Hepatocyte (in vitro differentiated cells): ENCODE measurements at regions not wholly inside any gene's neighbourhood (a gene's known extent, or its start where the extent isn't known, plus 50 kb on each side); places are given as distances from the start of the nearest gene placed in this dataset.
"Not testable (repeated sequence)": the region's sequence is repeated elsewhere in the genome, so short reads cannot be mapped to it uniquely, and the experiment has no call there.

Experiments
- DNase-seq: peaks from one replicate; pipeline ENCODE4 v3.0.0-alpha.2; 2016; ENCODE audit warnings: low spot score
- H2AFZ ChIP-seq: fragments of 200-600 bp; sonication (generic); 2 replicates; pipeline ENCODE4 v1.6.0; 2016; ENCODE audit warnings: antibody characterized with exemption, mild to moderate bottlenecking
- H3K27ac ChIP-seq: fragments of 200-600 bp; sonication (generic); 2 replicates; pipeline ENCODE4 v1.5.1; 2016; ENCODE audit warnings: mild to moderate bottlenecking
- H3K27me3 ChIP-seq: fragments of 200-600 bp; sonication (generic); 2 replicates; pipeline ENCODE4 v1.6.1; 2016
- H3K36me3 ChIP-seq: fragments of 200-600 bp; sonication (generic); replicated peaks from 2 replicates; pipeline ENCODE4 v1.5.1; 2016; ENCODE audit warnings: low read depth; ENCODE audit not compliant: insufficient read depth
- H3K4me1 ChIP-seq: fragments of 200-600 bp; sonication (generic); 2 replicates; pipeline ENCODE4 v1.5.1; 2016; ENCODE audit warnings: mild to moderate bottlenecking, moderate library complexity; ENCODE audit not compliant: insufficient read depth
- H3K4me2 ChIP-seq: fragments of 200-600 bp; sonication (generic); 2 replicates; pipeline ENCODE4 v1.6.0; 2016
- H3K4me3 ChIP-seq: fragments of 200-600 bp; sonication (generic); 2 replicates; pipeline ENCODE4 v1.5.1; 2016; ENCODE audit warnings: mild to moderate bottlenecking
- H3K79me2 ChIP-seq: fragments of 200-600 bp; sonication (generic); 2 replicates; pipeline ENCODE4 v1.6.0; 2017; ENCODE audit warnings: mild to moderate bottlenecking
- H3K9me2 ChIP-seq: fragments of 200-600 bp; sonication (generic); replicated peaks from 2 replicates; pipeline ENCODE4 v1.6.0; 2017; ENCODE audit warnings: mild to moderate bottlenecking; ENCODE audit not compliant: insufficient read depth
- H3K9me3 ChIP-seq: fragments of 200-600 bp; sonication (generic); 2 replicates; pipeline ENCODE4 v1.5.1; 2016; ENCODE audit warnings: low read depth, mild to moderate bottlenecking
- H4K20me1 ChIP-seq: fragments of 200-600 bp; sonication (generic); 2 replicates; pipeline ENCODE4 v1.6.0; 2016; ENCODE audit warnings: mild to moderate bottlenecking; ENCODE audit not compliant: insufficient read depth, poor library complexity, severe bottlenecking
- CTCF ChIP-seq: fragments of 200-600 bp; sonication (generic); IDR thresholded peaks from 2 replicates; pipeline ENCODE4 v1.5.1; 2016; ENCODE audit warnings: antibody characterized with exemption, mild to moderate bottlenecking; ENCODE audit not compliant: poor library complexity
- EZH2 ChIP-seq: fragments of 200-600 bp; sonication (generic); IDR thresholded peaks from 2 replicates; pipeline ENCODE4 v1.6.1; 2016; ENCODE audit warnings: antibody characterized with exemption, mild to moderate bottlenecking, borderline replicate concordance
- EZH2phosphoT487 ChIP-seq: fragments of 200-600 bp; sonication (generic); IDR thresholded peaks from one replicate; pipeline ENCODE4 v1.6.1; 2018; ENCODE audit warnings: antibody characterized with exemption, mild to moderate bottlenecking, low read depth, moderate library complexity; ENCODE audit not compliant: unreplicated experiment, severe bottlenecking
- WGBS: methylation state at CpG from one replicate; pipeline ENCODE4 v1.1.6; 2016; ENCODE audit warnings: low lambda C conversion rate; ENCODE audit errors: missing lambda C conversion rate; 5-methylcytosine and 5-hydroxymethylcytosine counted together

GRCh38 chr10:78419481-78420265, 386.0 kb downstream of the RPS24 start:
- no peak overlapping the region for H3K27ac ChIP-seq
- no peak for TF ChIP-seq EZH2
- TF ChIP-seq EZH2phosphoT487, result no peak
- no peak for TF ChIP-seq CTCF
- peaks cover 7% of the 10 kb centered on the region for H3K4me1 ChIP-seq
- 88% methylated on average over 14 of the region's 14 CpGs for WGBS
- no peaks in the 10 kb centered on the region for H3K9me2 ChIP-seq
- H3K27me3 ChIP-seq, result no peaks in the 10 kb centered on the region
- no peaks in the 10 kb centered on the region for H3K36me3 ChIP-seq
- no peaks in the 10 kb centered on the region for H3K79me2 ChIP-seq
- no peak overlapping the region for H2AFZ ChIP-seq
- DNase-seq, result no peak
- H4K20me1 ChIP-seq, result no peaks in the 10 kb centered on the region
- no peaks in the 10 kb centered on the region for H3K9me3 ChIP-seq
- no peak overlapping the region for H3K4me2 ChIP-seq
- H3K4me3 ChIP-seq, result no peak overlapping the region

DNA sequence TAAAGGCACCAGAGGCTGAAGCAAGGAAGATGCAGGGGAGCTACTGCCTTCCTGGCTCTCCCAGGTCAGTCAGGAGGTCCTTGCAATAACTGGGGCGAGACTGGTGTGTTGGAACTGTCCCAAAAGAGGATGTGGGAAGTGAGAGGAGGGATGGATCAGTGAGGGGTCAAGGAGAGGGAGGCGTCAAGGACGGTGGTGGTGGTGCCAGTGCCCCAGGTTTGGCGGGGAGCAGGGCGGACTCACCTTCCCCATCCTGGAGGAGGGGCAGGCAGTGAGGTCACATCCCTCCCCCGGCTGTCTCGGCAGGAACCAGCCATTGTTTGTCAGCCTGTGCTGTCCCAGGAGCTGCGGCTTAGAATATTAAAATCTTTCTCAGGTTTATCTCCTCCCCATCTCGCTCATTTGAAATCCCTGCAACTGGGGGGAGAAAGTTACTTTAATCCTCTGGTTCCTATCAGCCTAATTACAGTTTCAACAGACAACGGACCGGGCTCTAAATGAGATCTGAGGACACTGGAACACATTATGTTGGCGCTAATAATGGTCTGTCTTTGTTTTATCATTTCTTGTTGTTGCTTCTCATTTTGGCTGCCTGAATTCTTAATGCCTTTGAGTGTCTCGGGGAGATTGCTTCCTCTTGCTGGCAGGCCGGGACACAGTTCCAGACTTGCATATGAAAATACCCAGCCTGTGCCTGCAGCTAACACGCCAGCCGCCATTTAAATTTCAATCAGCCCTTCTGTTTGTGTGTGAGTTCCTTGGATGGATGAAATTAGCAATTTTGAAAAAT, 387.5 kb downstream of the RPS24 start:
- Histone ChIP-seq H3K27me3 (no peaks in the 10 kb centered on the region), H3K9me3 (no peaks in the 10 kb centered on the region), H3K4me2 (no peak overlapping the region), H3K9me2 (no peaks in the 10 kb centered on the region), H3K36me3 (no peaks in the 10 kb centered on the region), H2AFZ (no peak overlapping the region), H3K4me1 (peaks cover 2% of the 10 kb centered on the region), H3K27ac (no peak overlapping the region), H3K4me3 (no peak overlapping the region), H4K20me1 (no peaks in the 10 kb centered on the region), H3K79me2 (no peaks in the 10 kb centered on the region)
- no peak for DNase-seq
- 64% methylated on average over 16 of the region's 16 CpGs for WGBS
- TF ChIP-seq EZH2phosphoT487 (no peak), CTCF (no peak), EZH2 (no peak)

DNA sequence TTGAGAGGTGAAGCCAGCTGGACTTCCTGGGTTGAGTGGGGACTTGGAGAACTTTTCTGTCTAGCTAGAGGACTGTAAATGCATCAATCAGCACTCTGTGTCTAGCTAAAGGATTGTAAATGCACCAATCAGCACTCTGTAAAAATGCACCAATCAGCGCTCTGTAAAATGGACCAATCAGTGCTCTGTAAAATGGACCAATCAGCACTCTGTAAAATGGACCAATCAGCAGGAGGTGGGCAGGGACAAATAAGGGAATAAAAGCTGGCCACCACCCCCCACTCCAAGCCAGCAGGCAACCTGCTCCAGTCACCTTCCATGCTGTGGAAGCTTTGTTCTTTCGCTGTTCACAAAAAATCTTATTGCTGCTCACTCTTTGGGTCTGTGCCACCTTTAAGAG, 390.4 kb downstream of the RPS24 start:
- H4K20me1 ChIP-seq, H3K36me3 ChIP-seq, H3K4me1 ChIP-seq, H3K79me2 ChIP-seq, DNase-seq, H3K9me2 ChIP-seq, H3K9me3 ChIP-seq, H3K27me3 ChIP-seq, H3K4me2 ChIP-seq, H3K4me3 ChIP-seq, H3K27ac ChIP-seq, H2AFZ ChIP-seq: not testable (repeated sequence)
- WGBS, result 93% methylated on average over 2 of the region's 2 CpGs

DNA sequence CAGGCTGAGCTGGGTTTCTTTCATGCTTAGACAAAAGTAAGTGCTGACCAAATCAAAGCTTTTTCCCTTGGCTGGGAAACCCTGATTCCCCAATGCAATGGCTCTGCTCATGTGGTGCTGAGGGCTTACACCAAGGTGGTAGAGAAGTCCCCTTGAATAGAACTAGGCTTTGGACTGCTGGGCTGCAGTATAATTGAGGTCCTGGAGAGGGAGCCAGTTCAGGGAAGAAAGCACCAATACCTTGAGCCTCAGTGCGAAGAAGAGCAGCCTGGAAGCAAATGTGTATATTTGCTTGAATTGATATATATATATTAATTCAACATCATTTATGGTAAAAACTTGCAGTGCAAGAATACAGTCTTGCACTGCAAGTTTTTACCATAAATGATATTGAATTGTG, 391.1 kb downstream of the RPS24 start:
- Histone ChIP-seq H4K20me1 (no peaks in the 10 kb centered on the region), H3K27me3 (no peaks in the 10 kb centered on the region), H3K9me2 (no peaks in the 10 kb centered on the region), H3K4me3 (no peak overlapping the region), H3K36me3 (no peaks in the 10 kb centered on the region), H3K4me2 (no peak overlapping the region), H3K27ac (no peak overlapping the region), H3K9me3 (no peaks in the 10 kb centered on the region), H2AFZ (no peak overlapping the region), H3K4me1 (no peaks in the 10 kb centered on the region), H3K79me2 (no peaks in the 10 kb centered on the region)
- 87% methylated on average over 1 of the region's 1 CpG for WGBS
- peak; percentile 15 for TF ChIP-seq CTCF
- TF ChIP-seq EZH2, result no peak
- DNase-seq, result no peak
